ENCODE measurements at regions not wholly inside any gene's neighbourhood (a gene's known extent, or its start where the extent isn't known, plus 50 kb on each side); places are given as distances from the start of the nearest gene placed in this dataset.

DNA sequence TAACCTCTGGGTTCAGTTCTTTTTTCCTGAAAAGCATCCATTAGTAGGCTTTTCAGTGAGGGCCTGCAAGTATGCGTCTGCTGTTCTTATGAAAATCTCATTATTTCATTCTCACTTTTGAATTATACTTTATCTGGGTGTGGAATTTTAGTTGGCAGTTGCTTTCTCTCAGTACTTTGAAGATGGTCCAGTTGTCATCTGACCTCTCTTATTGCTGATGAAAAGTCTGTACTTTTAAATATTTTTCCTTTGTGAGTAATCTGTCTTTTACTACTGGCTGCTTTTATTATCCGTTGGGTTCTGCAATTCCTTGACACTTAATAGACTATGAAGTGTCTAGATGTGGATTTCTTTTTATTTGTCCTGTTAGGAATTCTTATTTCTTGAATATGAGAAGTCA is 307.8 kb downstream of the CYP26B1 start:
- FAIRE-seq (no peak), DNase-seq (no peak)
- H3K27me3 ChIP-seq (ENCODE audit: control insufficient read depth, insufficient read depth, low read length) = no peaks in the 10 kb centered on the region
- H3K27ac ChIP-seq (ENCODE audit: low read depth in 2 of 2, low read length in 2 of 2) = no peak overlapping the region
- H3K9me3 ChIP-seq (ENCODE audit: control insufficient read depth in 2 of 3, insufficient read depth in 1 of 3, low read length in 3 of 3) = no peaks in the 10 kb centered on the region
- H3K36me3 ChIP-seq (ENCODE audit: control insufficient read depth in 2 of 3, insufficient read depth in 3 of 3, low read length in 3 of 3) = no peaks in the 10 kb centered on the region
- no peaks in the 10 kb centered on the region for H3K4me1 ChIP-seq (ENCODE audit: control insufficient read depth in 2 of 3, insufficient read depth in 2 of 3, low read depth in 1 of 3, low read length in 3 of 3)
- TF ChIP-seq, protein P1, sequence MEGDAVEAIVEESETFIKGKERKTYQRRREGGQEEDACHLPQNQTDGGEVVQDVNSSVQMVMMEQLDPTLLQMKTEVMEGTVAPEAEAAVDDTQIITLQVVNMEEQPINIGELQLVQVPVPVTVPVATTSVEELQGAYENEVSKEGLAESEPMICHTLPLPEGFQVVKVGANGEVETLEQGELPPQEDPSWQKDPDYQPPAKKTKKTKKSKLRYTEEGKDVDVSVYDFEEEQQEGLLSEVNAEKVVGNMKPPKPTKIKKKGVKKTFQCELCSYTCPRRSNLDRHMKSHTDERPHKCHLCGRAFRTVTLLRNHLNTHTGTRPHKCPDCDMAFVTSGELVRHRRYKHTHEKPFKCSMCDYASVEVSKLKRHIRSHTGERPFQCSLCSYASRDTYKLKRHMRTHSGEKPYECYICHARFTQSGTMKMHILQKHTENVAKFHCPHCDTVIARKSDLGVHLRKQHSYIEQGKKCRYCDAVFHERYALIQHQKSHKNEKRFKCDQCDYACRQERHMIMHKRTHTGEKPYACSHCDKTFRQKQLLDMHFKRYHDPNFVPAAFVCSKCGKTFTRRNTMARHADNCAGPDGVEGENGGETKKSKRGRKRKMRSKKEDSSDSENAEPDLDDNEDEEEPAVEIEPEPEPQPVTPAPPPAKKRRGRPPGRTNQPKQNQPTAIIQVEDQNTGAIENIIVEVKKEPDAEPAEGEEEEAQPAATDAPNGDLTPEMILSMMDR (IDR thresholded peaks at IDR 0.05; ENCODE audit: borderline replicate concordance, extremely low read depth, insufficient read depth) = no peak
- intact Hi-C loops (cut with DNase I) = no loop called here
- no peak overlapping the region for H3K4me3 ChIP-seq (ENCODE audit: low read length in 3 of 3)
- H3K9ac ChIP-seq (ENCODE audit: low read length in 3 of 3) = no peak overlapping the region

DNA sequence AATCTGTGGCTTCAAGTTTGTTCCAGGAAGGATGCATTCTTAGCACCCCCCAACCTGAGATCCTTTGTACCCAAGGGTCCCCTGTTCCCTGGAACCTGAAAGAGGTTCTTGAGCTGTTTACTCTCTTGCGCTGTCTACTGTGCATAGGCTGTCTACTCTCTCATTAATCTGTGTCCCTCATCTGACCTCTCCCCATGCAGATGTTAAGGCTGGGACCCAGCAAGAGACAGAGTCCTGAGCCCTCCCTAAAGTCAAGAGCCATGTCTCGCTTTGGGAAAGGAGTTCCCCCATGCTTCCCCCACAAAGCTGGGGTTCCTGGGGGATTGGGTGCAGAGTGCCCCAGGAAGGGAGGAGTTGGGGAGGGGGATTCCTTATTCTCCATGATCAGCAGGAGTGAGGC is 312.9 kb downstream of the CYP26B1 start:
- no peaks in the 10 kb centered on the region for H3K9me3 ChIP-seq (ENCODE audit: control insufficient read depth in 2 of 3, insufficient read depth in 1 of 3, low read length in 3 of 3)
- H3K4me1 ChIP-seq (ENCODE audit: control insufficient read depth in 2 of 3, insufficient read depth in 2 of 3, low read depth in 1 of 3, low read length in 3 of 3) = no peaks in the 10 kb centered on the region
- DNase-seq (no peak), FAIRE-seq (no peak)
- H3K27ac ChIP-seq (ENCODE audit: low read depth in 2 of 2, low read length in 2 of 2) = no peak overlapping the region
- intact Hi-C loops (cut with DNase I) = no loop called here
- H3K4me3 ChIP-seq (ENCODE audit: low read length in 3 of 3) = no peak overlapping the region
- TF ChIP-seq, protein P1 (IDR thresholded peaks at IDR 0.05; ENCODE audit: borderline replicate concordance, extremely low read depth, insufficient read depth) = no peak
- no peaks in the 10 kb centered on the region for H3K36me3 ChIP-seq (ENCODE audit: control insufficient read depth in 2 of 3, insufficient read depth in 3 of 3, low read length in 3 of 3)
- no peaks in the 10 kb centered on the region for H3K27me3 ChIP-seq (ENCODE audit: control insufficient read depth, insufficient read depth, low read length)
- H3K9ac ChIP-seq (ENCODE audit: low read length in 3 of 3) = no peak overlapping the region

DNA sequence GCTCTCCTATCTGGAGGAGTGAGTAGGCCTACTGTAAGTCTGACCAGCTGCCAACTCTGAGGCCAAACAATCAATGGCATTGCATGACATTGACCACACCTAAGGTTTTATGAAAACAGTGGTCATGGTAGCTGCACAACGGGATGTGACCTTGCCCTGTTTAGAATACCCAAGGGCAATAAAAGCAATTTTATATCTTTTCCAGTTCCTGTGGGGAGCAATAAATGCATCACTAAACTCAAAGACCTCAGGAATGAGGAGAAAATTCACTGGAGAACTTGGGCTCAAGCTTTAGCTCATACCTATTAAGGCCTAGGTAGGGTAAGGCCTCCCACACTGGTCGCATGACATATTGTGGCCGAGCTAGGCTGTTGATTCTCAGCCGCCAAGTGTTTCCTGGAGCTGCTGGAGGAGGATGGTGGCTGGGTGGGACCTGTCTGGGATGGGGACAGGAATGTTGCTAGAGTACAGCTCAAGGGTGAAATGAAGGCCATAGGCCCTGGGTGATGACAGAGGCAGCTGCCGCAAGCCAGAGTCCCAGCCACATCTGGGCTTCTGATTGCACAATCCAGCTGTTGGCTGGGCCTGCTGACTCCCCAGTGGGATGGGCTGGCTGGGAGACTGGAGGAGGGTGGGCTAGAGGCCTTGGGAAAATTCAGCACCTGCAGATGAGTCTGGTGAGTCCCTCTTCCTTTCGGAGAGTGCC is 313.7 kb downstream of the CYP26B1 start:
- no peaks in the 10 kb centered on the region for H3K36me3 ChIP-seq (ENCODE audit: control insufficient read depth in 2 of 3, insufficient read depth in 3 of 3, low read length in 3 of 3)
- H3K27me3 ChIP-seq (ENCODE audit: control insufficient read depth, insufficient read depth, low read length) = no peaks in the 10 kb centered on the region
- no peak overlapping the region for H3K9ac ChIP-seq (ENCODE audit: low read length in 3 of 3)
- H3K9me3 ChIP-seq (ENCODE audit: control insufficient read depth in 2 of 3, insufficient read depth in 1 of 3, low read length in 3 of 3) = no peaks in the 10 kb centered on the region
- H3K4me1 ChIP-seq (ENCODE audit: control insufficient read depth in 2 of 3, insufficient read depth in 2 of 3, low read depth in 1 of 3, low read length in 3 of 3) = no peaks in the 10 kb centered on the region
- TF ChIP-seq, protein P1 (IDR thresholded peaks at IDR 0.05; ENCODE audit: borderline replicate concordance, extremely low read depth, insufficient read depth) = no peak
- no peak overlapping the region for H3K4me3 ChIP-seq (ENCODE audit: low read length in 3 of 3)
- H3K27ac ChIP-seq (ENCODE audit: low read depth in 2 of 2, low read length in 2 of 2) = no peak overlapping the region
- DNase-seq = peak in 1 of 5 donors; percentile 22
- no peak for FAIRE-seq
- intact Hi-C loops (cut with DNase I) = no loop called here

DNA sequence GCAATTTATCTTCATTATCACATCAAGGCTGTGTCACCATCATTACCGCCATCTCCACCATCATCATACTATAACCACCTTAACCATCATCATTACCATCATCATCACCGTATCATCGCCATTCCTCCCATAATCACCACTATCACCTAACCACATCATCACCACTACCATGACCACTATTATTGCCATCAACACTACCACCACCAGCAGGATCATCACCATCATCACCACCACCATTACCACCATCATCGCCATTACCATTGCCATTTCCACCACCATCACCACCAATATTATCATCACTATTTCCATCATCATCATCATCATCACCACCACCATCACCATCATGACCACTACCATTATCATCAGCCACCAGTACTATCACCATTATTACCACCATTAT is 314.4 kb downstream of the CYP26B1 start:
- Histone ChIP-seq H3K9me3 (ENCODE audit: control insufficient read depth in 2 of 3, insufficient read depth in 1 of 3, low read length in 3 of 3) (no peaks in the 10 kb centered on the region), H3K9ac (ENCODE audit: low read length in 3 of 3) (no peak overlapping the region), H3K4me1 (ENCODE audit: control insufficient read depth in 2 of 3, insufficient read depth in 2 of 3, low read depth in 1 of 3, low read length in 3 of 3) (no peaks in the 10 kb centered on the region), H3K4me3 (ENCODE audit: low read length in 3 of 3) (no peak overlapping the region), H3K27ac (ENCODE audit: low read depth in 2 of 2, low read length in 2 of 2) (no peak overlapping the region), H3K27me3 (ENCODE audit: control insufficient read depth, insufficient read depth, low read length) (no peaks in the 10 kb centered on the region), H3K36me3 (ENCODE audit: control insufficient read depth in 2 of 3, insufficient read depth in 3 of 3, low read length in 3 of 3) (no peaks in the 10 kb centered on the region)
- TF ChIP-seq, protein P1 (IDR thresholded peaks at IDR 0.05; ENCODE audit: borderline replicate concordance, extremely low read depth, insufficient read depth) = no peak
- intact Hi-C loops (cut with DNase I) = no loop called here
- DNase-seq (no peak), FAIRE-seq (no peak)
